Islet of Langerhans (tissue), 1 donor: ENCODE measurements at regions not wholly inside any gene's neighbourhood (a gene's known extent, or its start where the extent isn't known, plus 50 kb on each side); places are given as distances from the start of the nearest gene placed in this dataset.
"Not testable (repeated sequence)": the region's sequence is repeated elsewhere in the genome, so short reads cannot be mapped to it uniquely, and the experiment has no call there.

Source experiments
- FAIRE-seq: peaks from one replicate; lab custom pipeline; 2011; peaks lifted over from hg19 to GRCh38; lab: Jason Lieb, UNC

- no peak for FAIRE-seq
Measured at GRCh38 chr13:54415753-54416366, 1387.2 kb downstream of the OLFM4 start.

- FAIRE-seq: not testable (repeated sequence)
Measured at GRCh38 chr13:54422946-54423345, 1394.3 kb downstream of the OLFM4 start.

GRCh38 chr13:54424344-54424743 is 1395.7 kb downstream of the OLFM4 start:
- FAIRE-seq: no peak

GRCh38 chr13:54433493-54434206 is 1405.0 kb downstream of the OLFM4 start:
- FAIRE-seq: peak; percentile 99

- FAIRE-seq: not testable (repeated sequence)
Measured at GRCh38 chr13:54440853-54441400, 1412.3 kb downstream of the OLFM4 start.

GRCh38 chr13:54445453-54445852 is 1416.8 kb downstream of the OLFM4 start:
- FAIRE-seq: no peak

- no peak for FAIRE-seq
Measured at GRCh38 chr13:54445865-54446264, 1417.3 kb downstream of the OLFM4 start.

- peak; percentile 36 for FAIRE-seq
Measured at GRCh38 chr13:54449922-54450321, 1421.3 kb downstream of the OLFM4 start.

GRCh38 chr13:54484166-54484565 is 1455.6 kb downstream of the OLFM4 start:
- no peak for FAIRE-seq

- FAIRE-seq: no peak
Measured at GRCh38 chr13:54486421-54487166, 1458.0 kb downstream of the OLFM4 start.

GRCh38 chr13:54489359-54489758 is 1460.7 kb downstream of the OLFM4 start:
- FAIRE-seq: no peak

- FAIRE-seq: no peak
Measured at GRCh38 chr13:54492995-54493394, 1464.4 kb downstream of the OLFM4 start.

GRCh38 chr13:54511366-54511765 is 1482.8 kb downstream of the OLFM4 start:
- FAIRE-seq: no peak

GRCh38 chr13:54513254-54513653 is 1484.6 kb downstream of the OLFM4 start:
- peak; percentile 13 for FAIRE-seq

- no peak for FAIRE-seq
Measured at GRCh38 chr13:54536112-54536511, 1507.5 kb downstream of the OLFM4 start.

GRCh38 chr13:54563286-54563685 is 1534.7 kb downstream of the OLFM4 start:
- no peak for FAIRE-seq

- not testable (repeated sequence) for FAIRE-seq
Measured at GRCh38 chr13:54572037-54572436, 1543.4 kb downstream of the OLFM4 start.

GRCh38 chr13:54573186-54573585 is 1544.6 kb downstream of the OLFM4 start:
- no peak for FAIRE-seq

- no peak for FAIRE-seq
Measured at GRCh38 chr13:54574791-54575190, 1546.2 kb downstream of the OLFM4 start.

GRCh38 chr13:54591540-54591939 is 1562.9 kb downstream of the OLFM4 start:
- FAIRE-seq: no peak

GRCh38 chr13:54592201-54592600 is 1563.6 kb downstream of the OLFM4 start:
- FAIRE-seq: no peak

- FAIRE-seq: no peak
Measured at GRCh38 chr13:54593504-54593903, 1564.9 kb downstream of the OLFM4 start.

GRCh38 chr13:54597540-54598088 is 1569.0 kb downstream of the OLFM4 start:
- FAIRE-seq: no peak
